ENCODE measurements at regions not wholly inside any gene's neighbourhood (a gene's known extent, or its start where the extent isn't known, plus 50 kb on each side); places are given as distances from the start of the nearest gene placed in this dataset.
"Not testable (repeated sequence)": the region's sequence is repeated elsewhere in the genome, so short reads cannot be mapped to it uniquely, and the experiment has no call there.

- no peak for DNase-seq (ENCODE audit: low read depth)
Observed at GRCh38 chr13:108077284-108077683, 138.1 kb downstream of the LIG4 start.

- DNase-seq (ENCODE audit: low read depth): not testable (repeated sequence)
Observed at GRCh38 chr13:108074429-108074828, 140.9 kb downstream of the LIG4 start.

- no peak for DNase-seq (ENCODE audit: low read depth)
Observed at GRCh38 chr13:108070925-108071324, 144.4 kb downstream of the LIG4 start.

- DNase-seq (ENCODE audit: low read depth): no peak
Observed at GRCh38 chr13:108070491-108070890, 144.8 kb downstream of the LIG4 start.

- DNase-seq (ENCODE audit: low read depth): no peak
Observed at GRCh38 chr13:108069521-108070210, 145.7 kb downstream of the LIG4 start.

- not testable (repeated sequence) for DNase-seq (ENCODE audit: low read depth)
Observed at GRCh38 chr13:108064372-108064771, 151.0 kb downstream of the LIG4 start.

- DNase-seq (ENCODE audit: low read depth): no peak
Observed at GRCh38 chr13:108060111-108060510, 155.2 kb downstream of the LIG4 start.

- no peak for DNase-seq (ENCODE audit: low read depth)
Observed at GRCh38 chr13:108056278-108056677, 159.1 kb downstream of the LIG4 start.

GRCh38 chr13:108049211-108049610 is 166.1 kb downstream of the LIG4 start:
- DNase-seq (ENCODE audit: low read depth): no peak

GRCh38 chr13:108044954-108045353 is 170.4 kb downstream of the LIG4 start:
- DNase-seq (ENCODE audit: low read depth): no peak

- not testable (repeated sequence) for DNase-seq (ENCODE audit: low read depth)
Observed at GRCh38 chr13:108042866-108043265, 172.5 kb downstream of the LIG4 start.

GRCh38 chr13:108037348-108037747 is 178.0 kb downstream of the LIG4 start:
- no peak for DNase-seq (ENCODE audit: low read depth)

- no peak for DNase-seq (ENCODE audit: low read depth)
Observed at GRCh38 chr13:108036411-108036932, 178.9 kb downstream of the LIG4 start.

- no peak for DNase-seq (ENCODE audit: low read depth)
Observed at GRCh38 chr13:108034909-108035410, 180.4 kb downstream of the LIG4 start.

- no peak for DNase-seq (ENCODE audit: low read depth)
Observed at GRCh38 chr13:108033800-108034707, 181.3 kb downstream of the LIG4 start.

GRCh38 chr13:108031865-108032264 is 183.5 kb downstream of the LIG4 start:
- DNase-seq (ENCODE audit: low read depth): no peak

- DNase-seq (ENCODE audit: low read depth): no peak
Observed at GRCh38 chr13:108030769-108031168, 184.6 kb downstream of the LIG4 start.

GRCh38 chr13:108026680-108027410 is 188.5 kb downstream of the LIG4 start:
- no peak for DNase-seq (ENCODE audit: low read depth)

GRCh38 chr13:108020027-108020426 is 195.3 kb downstream of the LIG4 start:
- DNase-seq (ENCODE audit: low read depth): no peak

GRCh38 chr13:108018371-108018870 is 196.9 kb downstream of the LIG4 start:
- DNase-seq (ENCODE audit: low read depth): no peak

- no peak for DNase-seq (ENCODE audit: low read depth)
Observed at GRCh38 chr13:108006619-108007018, 208.7 kb downstream of the LIG4 start.

GRCh38 chr13:108005231-108005630 is 210.1 kb downstream of the LIG4 start:
- DNase-seq (ENCODE audit: low read depth): no peak

All from activated T-helper 9 cell treated with anti-CD3 and anti-CD28 coated beads, Interleukin-2, amount 50 U/mL, for 16 hours (primary cell).